ENCODE measurements at regions not wholly inside any gene's neighbourhood (a gene's known extent, or its start where the extent isn't known, plus 50 kb on each side); places are given as distances from the start of the nearest gene placed in this dataset.

- Histone ChIP-seq H3K4me3 (ENCODE audit: control insufficient read depth in 2 of 3, extremely low read depth in 1 of 3, insufficient read depth in 2 of 3, low read depth in 1 of 3, low read length in 3 of 3) (no peak overlapping the region), H2AFZ (ENCODE audit: control insufficient read depth, low read length) (no peak overlapping the region), H3K9me1 (ENCODE audit: control insufficient read depth, extremely low read depth, insufficient read depth, low read length) (no peaks in the 10 kb centered on the region), H3K9me3 (ENCODE audit: control insufficient read depth, low read depth, low read length) (no peaks in the 10 kb centered on the region), H3K9ac (ENCODE audit: control insufficient read depth, extremely low read depth, insufficient read depth, low read length) (no peak overlapping the region), H3K27me3 (ENCODE audit: control insufficient read depth, extremely low read depth, insufficient read depth, low read length) (no peaks in the 10 kb centered on the region), H3K36me3 (ENCODE audit: control insufficient read depth in 2 of 2, extremely low read depth in 1 of 2, insufficient read depth in 2 of 2, low read length in 2 of 2) (no peaks in the 10 kb centered on the region), H3K4me1 (ENCODE audit: control insufficient read depth, extremely low read depth, insufficient read depth, low read length) (no peaks in the 10 kb centered on the region), H3K79me2 (ENCODE audit: control insufficient read depth, insufficient read depth, low read length) (no peaks in the 10 kb centered on the region), H4K20me1 (ENCODE audit: control insufficient read depth, extremely low read depth, insufficient read depth, low read length) (no peaks in the 10 kb centered on the region), H3K27ac (ENCODE audit: control insufficient read depth, insufficient read depth, low read length) (no peak overlapping the region), H3K4me2 (ENCODE audit: control insufficient read depth, extremely low read depth, insufficient read depth, low read depth, low read length) (no peak overlapping the region)
- dilution Hi-C loops (cut with MboI; ENCODE audit: extremely low pct_ligation_motif_present, low sequenced_read_pairs): no loop called here
- TF ChIP-seq EZH2 (IDR thresholded peaks at IDR 0.05; ENCODE audit: low read length): no peak
- TF ChIP-seq CTCF (optimal IDR thresholded peaks at IDR 0.05 in 1 of 3, IDR thresholded peaks at IDR 0.05 in 1 of 3, conservative IDR thresholded peaks at IDR 0.05 in 1 of 3; ENCODE audit: extremely low read depth in 1 of 3, insufficient read depth in 2 of 3, low read length in 3 of 3): peak; percentile 11 to 22 (median 13)
- no peak for DNase-seq (ENCODE audit: low read depth, low spot score)
- FAIRE-seq: no peak
Observed at GRCh38 chr4:14264437-14264836, 636.9 kb upstream of the BOD1L1 start.

- Histone ChIP-seq H3K27ac (ENCODE audit: control insufficient read depth, insufficient read depth, low read length) (no peak overlapping the region), H3K27me3 (ENCODE audit: control insufficient read depth, extremely low read depth, insufficient read depth, low read length) (no peaks in the 10 kb centered on the region), H2AFZ (ENCODE audit: control insufficient read depth, low read length) (no peak overlapping the region), H3K4me3 (ENCODE audit: control insufficient read depth in 2 of 3, extremely low read depth in 1 of 3, insufficient read depth in 2 of 3, low read depth in 1 of 3, low read length in 3 of 3) (no peak overlapping the region), H3K9ac (ENCODE audit: control insufficient read depth, extremely low read depth, insufficient read depth, low read length) (no peak overlapping the region), H3K36me3 (ENCODE audit: control insufficient read depth in 2 of 2, extremely low read depth in 1 of 2, insufficient read depth in 2 of 2, low read length in 2 of 2) (no peaks in the 10 kb centered on the region), H3K79me2 (ENCODE audit: control insufficient read depth, insufficient read depth, low read length) (no peaks in the 10 kb centered on the region), H3K9me1 (ENCODE audit: control insufficient read depth, extremely low read depth, insufficient read depth, low read length) (no peaks in the 10 kb centered on the region), H3K4me2 (ENCODE audit: control insufficient read depth, extremely low read depth, insufficient read depth, low read depth, low read length) (no peak overlapping the region), H3K4me1 (ENCODE audit: control insufficient read depth, extremely low read depth, insufficient read depth, low read length) (no peaks in the 10 kb centered on the region), H3K9me3 (ENCODE audit: control insufficient read depth, low read depth, low read length) (no peaks in the 10 kb centered on the region), H4K20me1 (ENCODE audit: control insufficient read depth, extremely low read depth, insufficient read depth, low read length) (no peaks in the 10 kb centered on the region)
- TF ChIP-seq EZH2 (IDR thresholded peaks at IDR 0.05; ENCODE audit: low read length) (no peak), CTCF (optimal IDR thresholded peaks at IDR 0.05 in 1 of 3, IDR thresholded peaks at IDR 0.05 in 1 of 3, conservative IDR thresholded peaks at IDR 0.05 in 1 of 3; ENCODE audit: extremely low read depth in 1 of 3, insufficient read depth in 2 of 3, low read length in 3 of 3) (no peak)
- no peak for FAIRE-seq
- dilution Hi-C loops (cut with MboI; ENCODE audit: extremely low pct_ligation_motif_present, low sequenced_read_pairs): no loop called here
- DNase-seq (ENCODE audit: low read depth, low spot score): no peak
Observed at GRCh38 chr4:14265651-14266050, 638.1 kb upstream of the BOD1L1 start.
